GM12872 (cell line): ENCODE measurements at regions not wholly inside any gene's neighbourhood (a gene's known extent, or its start where the extent isn't known, plus 50 kb on each side); places are given as distances from the start of the nearest gene placed in this dataset.
A peak's percentile ranks its signal among the peaks of the same experiment; 100 is the strongest.

Experiments used
- CTCF ChIP-seq: IDR thresholded peaks from 3 replicates; pipeline ENCODE4 v1.5.1; 2011; ENCODE audit warnings: low read depth, mild to moderate bottlenecking, low read length, moderate library complexity; ENCODE audit not compliant: insufficient read depth

- TF ChIP-seq CTCF, result no peak
Observed at GRCh38 chr11:32184723-32185376, 94.0 kb downstream of the RCN1 start.

- TF ChIP-seq CTCF, result no peak
Observed at GRCh38 chr11:32186118-32186517, 95.2 kb downstream of the RCN1 start.

GRCh38 chr11:32187111-32187510, 96.2 kb downstream of the RCN1 start:
- TF ChIP-seq CTCF, result no peak

GRCh38 chr11:32188785-32189184, 97.9 kb downstream of the RCN1 start:
- peak; percentile 19; the same call in 2 of the 3 replicates for TF ChIP-seq CTCF

GRCh38 chr11:32196137-32196536, 105.3 kb downstream of the RCN1 start:
- TF ChIP-seq CTCF, result no peak

GRCh38 chr11:32198053-32198452, 107.2 kb downstream of the RCN1 start:
- no peak for TF ChIP-seq CTCF

- no peak for TF ChIP-seq CTCF
Observed at GRCh38 chr11:32200136-32200847, 109.4 kb downstream of the RCN1 start.
